Astrocyte of the cerebellum (primary cell): ENCODE measurements at regions not wholly inside any gene's neighbourhood (a gene's known extent, or its start where the extent isn't known, plus 50 kb on each side); places are given as distances from the start of the nearest gene placed in this dataset.

Experiments
- DNase-seq: peaks from one replicate; pipeline ENCODE4 v3.0.0-alpha.2; 2011; ENCODE audit warnings: low read depth
- H3K4me3 ChIP-seq: 2 replicates; pipeline ENCODE4 v1.5.1; 2011; ENCODE audit warnings: mild to moderate bottlenecking, low read depth, low read length, moderate library complexity
- in situ Hi-C: cut with HindIII; loops from 2 replicates; pipeline ENCODE4 v1.10.0; 2017; ENCODE audit warnings: low sequenced_read_pairs
- TF ChIP-seq, protein P1 (sequence below): IDR thresholded peaks from 2 replicates; pipeline ENCODE4 v1.5.1; 2012; ENCODE audit warnings: low read length, low read depth, moderate library complexity, mild to moderate bottlenecking; ENCODE audit errors: missing control alignments

DNA sequence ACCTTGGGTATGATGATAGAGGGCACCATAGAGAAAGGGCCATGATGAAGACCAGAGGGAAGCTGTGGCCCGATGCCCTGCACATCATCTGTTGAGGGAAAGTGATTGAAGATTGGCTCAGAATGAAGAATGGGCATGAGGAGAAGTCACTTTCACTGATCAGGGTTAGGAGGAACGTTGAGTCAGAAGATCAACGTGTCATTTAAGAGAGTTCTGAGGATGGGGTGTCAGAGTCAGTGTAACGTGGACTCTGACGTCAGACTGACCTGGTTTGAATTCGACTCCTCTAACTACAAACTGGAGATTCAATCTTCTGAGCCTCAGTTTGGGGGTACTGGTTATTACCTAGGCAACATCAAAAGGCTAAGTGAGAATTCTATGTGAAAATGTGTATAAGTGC, 352.6 kb downstream of the DDX10 start:
- in situ Hi-C loops: no loop called here
- TF ChIP-seq, protein P1, sequence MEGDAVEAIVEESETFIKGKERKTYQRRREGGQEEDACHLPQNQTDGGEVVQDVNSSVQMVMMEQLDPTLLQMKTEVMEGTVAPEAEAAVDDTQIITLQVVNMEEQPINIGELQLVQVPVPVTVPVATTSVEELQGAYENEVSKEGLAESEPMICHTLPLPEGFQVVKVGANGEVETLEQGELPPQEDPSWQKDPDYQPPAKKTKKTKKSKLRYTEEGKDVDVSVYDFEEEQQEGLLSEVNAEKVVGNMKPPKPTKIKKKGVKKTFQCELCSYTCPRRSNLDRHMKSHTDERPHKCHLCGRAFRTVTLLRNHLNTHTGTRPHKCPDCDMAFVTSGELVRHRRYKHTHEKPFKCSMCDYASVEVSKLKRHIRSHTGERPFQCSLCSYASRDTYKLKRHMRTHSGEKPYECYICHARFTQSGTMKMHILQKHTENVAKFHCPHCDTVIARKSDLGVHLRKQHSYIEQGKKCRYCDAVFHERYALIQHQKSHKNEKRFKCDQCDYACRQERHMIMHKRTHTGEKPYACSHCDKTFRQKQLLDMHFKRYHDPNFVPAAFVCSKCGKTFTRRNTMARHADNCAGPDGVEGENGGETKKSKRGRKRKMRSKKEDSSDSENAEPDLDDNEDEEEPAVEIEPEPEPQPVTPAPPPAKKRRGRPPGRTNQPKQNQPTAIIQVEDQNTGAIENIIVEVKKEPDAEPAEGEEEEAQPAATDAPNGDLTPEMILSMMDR: no peak
- H3K4me3 ChIP-seq: no peak overlapping the region
- DNase-seq: no peak

DNA sequence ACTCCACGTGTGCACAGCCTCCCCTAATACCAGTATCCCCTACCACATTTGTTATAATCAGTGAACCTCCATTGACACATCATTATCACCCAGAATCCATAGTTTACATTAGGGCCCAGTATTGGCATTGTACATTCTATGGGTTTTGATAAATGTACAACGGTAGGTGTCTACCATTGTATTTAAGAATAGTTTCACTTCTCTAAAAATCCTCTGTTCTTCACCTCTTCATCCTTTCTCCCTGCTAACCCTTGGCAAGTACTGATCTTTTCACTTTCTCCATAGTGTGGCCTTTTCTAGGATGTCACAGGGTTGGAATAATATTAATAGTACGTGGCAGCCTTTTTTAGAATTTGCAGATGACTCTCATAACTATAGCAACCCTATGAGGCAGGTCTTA, 353.8 kb downstream of the DDX10 start:
- TF ChIP-seq, protein P1: no peak
- in situ Hi-C loops: no loop called here
- no peak for DNase-seq
- H3K4me3 ChIP-seq: no peak overlapping the region

DNA sequence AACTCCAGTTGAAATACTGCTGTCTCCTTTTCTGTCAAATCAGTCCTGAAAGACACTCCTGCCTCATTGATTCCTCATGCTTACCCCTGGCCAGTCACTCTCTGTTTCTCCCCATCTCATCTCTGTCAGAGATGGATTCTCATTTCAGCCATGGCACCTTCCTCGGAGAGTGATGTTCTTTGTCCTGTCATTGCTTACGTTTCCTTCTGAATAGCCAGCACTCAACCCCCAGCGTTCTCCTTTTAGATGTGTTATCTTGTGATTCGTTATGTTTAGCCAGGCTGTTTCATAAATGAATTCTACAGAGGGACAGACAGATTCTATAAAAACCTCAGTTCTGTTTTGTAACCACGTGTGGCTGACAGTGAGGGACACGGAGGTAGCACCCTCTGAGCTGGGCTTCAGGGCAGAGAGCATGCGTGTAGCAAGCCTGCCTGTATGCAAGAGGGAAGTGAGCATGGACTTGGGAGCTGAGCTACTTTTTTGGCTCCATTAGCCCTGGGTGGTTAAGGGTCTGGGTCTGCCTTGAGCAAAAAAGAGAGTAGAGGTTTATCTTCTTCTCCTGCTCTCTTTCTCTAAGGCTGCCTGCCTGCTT, 354.6 kb downstream of the DDX10 start:
- no peak overlapping the region for H3K4me3 ChIP-seq
- no peak for DNase-seq
- TF ChIP-seq, protein P1: no peak
- in situ Hi-C loops: no loop called here

DNA sequence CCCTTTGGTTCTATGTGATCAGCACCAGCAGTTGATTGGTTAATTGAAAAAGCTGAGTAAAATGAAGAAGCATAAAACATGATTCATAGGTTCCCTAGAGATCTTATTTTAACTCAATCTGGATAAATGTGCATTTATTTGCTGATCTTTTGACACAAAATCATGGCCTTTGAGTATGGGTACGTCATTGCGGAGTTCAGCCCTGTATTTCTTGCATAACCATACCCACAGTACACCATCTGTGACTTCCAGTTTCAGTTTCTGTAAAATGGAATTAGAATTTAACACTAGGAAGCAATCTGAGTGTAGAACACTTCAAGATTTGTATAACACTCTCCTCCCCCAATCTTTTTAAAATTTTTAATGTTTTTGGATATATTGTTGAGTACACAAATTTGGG, 358.2 kb downstream of the DDX10 start:
- in situ Hi-C loops: no loop called here
- H3K4me3 ChIP-seq: no peak overlapping the region
- no peak for DNase-seq
- TF ChIP-seq, protein P1: no peak

DNA sequence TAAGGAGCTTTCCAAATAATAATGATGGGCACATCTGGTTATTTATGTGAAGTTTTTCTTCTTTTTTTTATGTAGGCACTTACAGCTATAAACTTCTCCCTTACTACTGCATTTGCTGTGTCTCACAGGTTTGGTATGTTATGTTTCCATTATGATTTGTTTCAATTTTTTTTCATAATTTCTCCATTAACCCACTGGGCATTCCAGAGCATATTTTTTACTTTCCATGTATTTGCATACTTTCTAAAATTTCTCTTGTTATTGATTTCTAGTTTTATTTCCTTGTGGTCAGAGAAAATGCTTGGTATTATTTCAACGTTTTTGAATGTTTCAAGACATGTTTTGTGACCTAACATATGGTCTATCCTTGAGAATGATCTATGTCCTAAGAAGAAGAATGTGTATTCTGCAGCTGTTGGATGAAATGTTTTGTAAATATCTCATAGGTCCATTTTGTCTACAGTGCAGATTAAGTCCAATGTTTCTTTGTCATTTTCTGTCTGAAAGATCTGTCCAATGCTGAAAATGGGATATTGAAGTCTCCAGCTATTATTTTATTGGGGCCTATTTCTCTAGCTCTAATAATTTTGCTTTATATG, 362.1 kb downstream of the DDX10 start:
- H3K4me3 ChIP-seq: no peak overlapping the region
- TF ChIP-seq, protein P1: no peak
- in situ Hi-C loops: no loop called here
- no peak for DNase-seq

DNA sequence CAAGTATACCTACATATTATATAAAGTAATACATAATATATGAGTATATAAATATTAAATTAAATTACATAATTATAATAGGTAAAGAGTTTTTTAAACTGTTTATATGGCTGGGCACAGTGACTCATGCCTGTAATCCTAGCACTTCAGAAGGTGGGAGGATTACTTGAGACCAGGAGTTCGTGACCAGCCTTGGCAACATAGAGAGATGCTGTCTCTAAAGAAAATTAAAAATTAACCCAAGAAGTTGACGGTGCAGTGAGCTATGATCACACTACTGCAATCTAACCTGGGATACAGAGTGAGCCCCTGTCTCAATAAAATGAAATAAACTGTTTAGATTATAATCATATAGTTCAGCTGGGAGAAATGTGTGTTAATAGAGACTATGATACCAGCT, 363.0 kb downstream of the DDX10 start:
- in situ Hi-C loops: no loop called here
- no peak for DNase-seq
- no peak overlapping the region for H3K4me3 ChIP-seq
- TF ChIP-seq, protein P1: no peak
